ENCODE measurements at regions not wholly inside any gene's neighbourhood (a gene's known extent, or its start where the extent isn't known, plus 50 kb on each side); places are given as distances from the start of the nearest gene placed in this dataset.
A peak's percentile ranks its signal among the peaks of the same experiment; 100 is the strongest.

GRCh38 chr10:113232928-113233511 is 283.0 kb downstream of the TCF7L2 start:
- Mint-ChIP-seq H3K9me3 (no peaks in the 10 kb centered on the region), H3K27me3 (ENCODE audit: insufficient read depth) (peaks cover 2% of the 10 kb centered on the region), H3K4me1 (peaks cover 7% of the 10 kb centered on the region), H3K4me3 (no peak overlapping the region), H3K27ac (no peak overlapping the region), H3K36me3 (ENCODE audit: low read depth) (no peaks in the 10 kb centered on the region)
- H3K9me3 ChIP-seq (ENCODE audit: control insufficient read depth, low read length): no peaks in the 10 kb centered on the region
- no peaks in the 10 kb centered on the region for H3K27me3 ChIP-seq (ENCODE audit: control insufficient read depth, insufficient read depth, low read length, poor library complexity, severe bottlenecking)
- no peak overlapping the region for H3K27ac ChIP-seq (ENCODE audit: low read depth, low read length)
- no peak overlapping the region for H3K4me3 ChIP-seq (ENCODE audit: low read length)
- TF ChIP-seq CTCF (conservative IDR thresholded peaks at IDR 0.05): no peak
- no peaks in the 10 kb centered on the region for H3K36me3 ChIP-seq (ENCODE audit: control insufficient read depth, insufficient read depth, low read length)
- H3K9ac ChIP-seq (ENCODE audit: extremely low read depth, low read length, poor library complexity, severe bottlenecking): no peak overlapping the region
- no peaks in the 10 kb centered on the region for H3K4me1 ChIP-seq (ENCODE audit: control insufficient read depth, insufficient read depth, low read length)
- 79 to 92% methylated on average over 5 of the region's 5 CpGs for WGBS, 2 experiments (ENCODE audit: insufficient coverage in 1 of 2, insufficient read length in 1 of 2)
- peak; percentile 61 for DNase-seq

GRCh38 chr10:113234481-113234880 is 284.4 kb downstream of the TCF7L2 start:
- Mint-ChIP-seq H3K27ac (no peak overlapping the region), H3K4me3 (no peak overlapping the region), H3K36me3 (ENCODE audit: low read depth) (no peaks in the 10 kb centered on the region), H3K27me3 (ENCODE audit: insufficient read depth) (peaks cover 2% of the 10 kb centered on the region), H3K4me1 (peaks cover 7% of the 10 kb centered on the region), H3K9me3 (no peaks in the 10 kb centered on the region)
- Histone ChIP-seq H3K9ac (ENCODE audit: extremely low read depth, low read length, poor library complexity, severe bottlenecking) (no peak overlapping the region), H3K36me3 (ENCODE audit: control insufficient read depth, insufficient read depth, low read length) (no peaks in the 10 kb centered on the region), H3K27me3 (ENCODE audit: control insufficient read depth, insufficient read depth, low read length, poor library complexity, severe bottlenecking) (no peaks in the 10 kb centered on the region), H3K27ac (ENCODE audit: low read depth, low read length) (no peak overlapping the region), H3K9me3 (ENCODE audit: control insufficient read depth, low read length) (no peaks in the 10 kb centered on the region), H3K4me3 (ENCODE audit: low read length) (no peak overlapping the region), H3K4me1 (ENCODE audit: control insufficient read depth, insufficient read depth, low read length) (no peaks in the 10 kb centered on the region)
- 87% methylated on average over 3 of the region's 3 CpGs; no CpG with 5 or more reads in 1 of the 2 experiments for WGBS, 2 experiments (ENCODE audit: insufficient coverage in 1 of 2, insufficient read length in 1 of 2)
- TF ChIP-seq CTCF (conservative IDR thresholded peaks at IDR 0.05): no peak
- DNase-seq: no peak

GRCh38 chr10:113235508-113235907 is 285.5 kb downstream of the TCF7L2 start:
- Histone ChIP-seq H3K27ac (ENCODE audit: low read depth, low read length) (no peak overlapping the region), H3K4me3 (ENCODE audit: low read length) (no peak overlapping the region), H3K9me3 (ENCODE audit: control insufficient read depth, low read length) (no peaks in the 10 kb centered on the region), H3K4me1 (ENCODE audit: control insufficient read depth, insufficient read depth, low read length) (no peaks in the 10 kb centered on the region), H3K27me3 (ENCODE audit: control insufficient read depth, insufficient read depth, low read length, poor library complexity, severe bottlenecking) (no peaks in the 10 kb centered on the region), H3K9ac (ENCODE audit: extremely low read depth, low read length, poor library complexity, severe bottlenecking) (no peak overlapping the region), H3K36me3 (ENCODE audit: control insufficient read depth, insufficient read depth, low read length) (no peaks in the 10 kb centered on the region)
- H3K4me3 Mint-ChIP-seq: no peak overlapping the region
- peaks cover 5% of the 10 kb centered on the region for H3K27me3 Mint-ChIP-seq (ENCODE audit: insufficient read depth)
- no peak for DNase-seq
- peaks cover 7% of the 10 kb centered on the region for H3K4me1 Mint-ChIP-seq
- H3K9me3 Mint-ChIP-seq: no peaks in the 10 kb centered on the region
- no peak for TF ChIP-seq CTCF (conservative IDR thresholded peaks at IDR 0.05)
- no peaks in the 10 kb centered on the region for H3K36me3 Mint-ChIP-seq (ENCODE audit: low read depth)
- no peak overlapping the region for H3K27ac Mint-ChIP-seq
- WGBS, 2 experiments (ENCODE audit: insufficient coverage in 1 of 2, insufficient read length in 1 of 2): 94 to 95% methylated on average over 2 to 4 of the region's 4 CpGs
